Choroid plexus epithelial cell (primary cell): ENCODE measurements at regions not wholly inside any gene's neighbourhood (a gene's known extent, or its start where the extent isn't known, plus 50 kb on each side); places are given as distances from the start of the nearest gene placed in this dataset.
A peak's percentile ranks its signal among the peaks of the same experiment; 100 is the strongest.

Experiments used
- DNase-seq: peaks from one replicate; pipeline ENCODE4 v3.0.0-alpha.2; 2010; ENCODE audit warnings: low read depth
- H3K4me3 ChIP-seq: 2 replicates; pipeline ENCODE4 v1.5.1; 2011; ENCODE audit warnings: low read depth, mild to moderate bottlenecking, control low read depth, low read length, moderate library complexity
- CTCF ChIP-seq: conservative IDR thresholded peaks from 2 replicates; pipeline ENCODE4 v1.5.1; 2011; ENCODE audit warnings: low read depth, mild to moderate bottlenecking, control low read depth, inconsistent platforms, low read length, moderate library complexity

- no peak for TF ChIP-seq CTCF
- H3K4me3 ChIP-seq = no peak overlapping the region
- no peak for DNase-seq
Measured at GRCh38 chr12:20132818-20133217, 235.5 kb upstream of the PDE3A start.

GRCh38 chr12:20134652-20135051 lies 233.7 kb upstream of the PDE3A start:
- TF ChIP-seq CTCF = no peak
- no peak for DNase-seq
- H3K4me3 ChIP-seq = no peak overlapping the region

GRCh38 chr12:20140751-20141150 lies 227.6 kb upstream of the PDE3A start:
- no peak overlapping the region for H3K4me3 ChIP-seq
- TF ChIP-seq CTCF = no peak
- DNase-seq = no peak

- TF ChIP-seq CTCF = no peak
- DNase-seq = peak; percentile 12
- no peak overlapping the region for H3K4me3 ChIP-seq
Measured at GRCh38 chr12:20142316-20142715, 226.0 kb upstream of the PDE3A start.

GRCh38 chr12:20142956-20143355 lies 225.4 kb upstream of the PDE3A start:
- peak; percentile 35 for TF ChIP-seq CTCF
- peak; percentile 13 for DNase-seq

GRCh38 chr12:20144341-20144740 lies 224.0 kb upstream of the PDE3A start:
- H3K4me3 ChIP-seq = no peak overlapping the region
- no peak for TF ChIP-seq CTCF

More at GRCh38 chr12:20142956-20143355, 225.4 kb upstream of the PDE3A start:
- no peak overlapping the region for H3K4me3 ChIP-seq

GRCh38 chr12:20148241-20148640 lies 220.1 kb upstream of the PDE3A start:
- no peak overlapping the region for H3K4me3 ChIP-seq
- TF ChIP-seq CTCF = no peak
- no peak for DNase-seq

More at GRCh38 chr12:20144341-20144740, 224.0 kb upstream of the PDE3A start:
- DNase-seq = no peak
